H9 (cell line): ENCODE measurements at regions not wholly inside any gene's neighbourhood (a gene's known extent, or its start where the extent isn't known, plus 50 kb on each side); places are given as distances from the start of the nearest gene placed in this dataset.

ENCODE experiments used
- DNase-seq: peaks from one replicate; pipeline ENCODE4 v3.0.0-alpha.2; 2017
- H2AFZ ChIP-seq: one replicate; pipeline ENCODE4 v1.6.1; 2013; ENCODE audit warnings: mild to moderate bottlenecking, low read length, control low read depth, moderate library complexity
- H2AK5ac ChIP-seq: 2 replicates; pipeline ENCODE4 v1.6.1; 2013; ENCODE audit warnings: low read length, control low read depth, mixed read lengths; ENCODE audit not compliant: insufficient read length
- H2BK120ac ChIP-seq: one replicate; pipeline ENCODE4 v1.6.1; 2013; ENCODE audit warnings: low read depth, mild to moderate bottlenecking, low read length, control low read depth, inconsistent platforms; ENCODE audit not compliant: poor library complexity, severe bottlenecking
- H2BK12ac ChIP-seq: 2 replicates; pipeline ENCODE4 v1.6.1; 2013; ENCODE audit warnings: low read length, control low read depth, mixed read lengths, low read depth; ENCODE audit not compliant: insufficient read length
- H2BK15ac ChIP-seq: 2 replicates; pipeline ENCODE4 v1.6.1; 2013; ENCODE audit warnings: low read depth, low read length, control low read depth
- H2BK20ac ChIP-seq: one replicate; pipeline ENCODE4 v1.6.1; 2013; ENCODE audit warnings: low read depth, mild to moderate bottlenecking, low read length, control low read depth, inconsistent platforms; ENCODE audit not compliant: poor library complexity, severe bottlenecking
- H2BK5ac ChIP-seq: 2 replicates; pipeline ENCODE4 v1.6.1; 2013; ENCODE audit warnings: low read length, control low read depth, mixed read lengths; ENCODE audit not compliant: insufficient read length
- H3K14ac ChIP-seq: 2 replicates; pipeline ENCODE4 v1.6.1; 2013; ENCODE audit warnings: low read length, control low read depth; ENCODE audit not compliant: insufficient read depth
- H3K18ac ChIP-seq: 2 replicates; pipeline ENCODE4 v1.6.1; 2013; ENCODE audit warnings: low read depth, mild to moderate bottlenecking, mixed read lengths, low read length, control low read depth; ENCODE audit not compliant: insufficient read length
- H3K23ac ChIP-seq: 2 replicates; pipeline ENCODE4 v1.6.1; 2013; ENCODE audit warnings: low read length, control low read depth, mixed read lengths, low read depth; ENCODE audit not compliant: insufficient read length
- H3K23me2 ChIP-seq: 2 replicates; pipeline ENCODE4 v1.6.1; 2013; ENCODE audit warnings: low read depth, mild to moderate bottlenecking, mixed read lengths, low read length, control low read depth; ENCODE audit not compliant: insufficient read length, poor library complexity, severe bottlenecking
- H3K27ac ChIP-seq: 2 replicates; pipeline ENCODE4 v1.5.1; 2013; ENCODE audit warnings: low read length, control low read depth, mixed read lengths, low read depth; ENCODE audit not compliant: insufficient read length
- H3K27me3 ChIP-seq: 2 replicates; pipeline ENCODE4 v1.6.1; 2013; ENCODE audit warnings: low read length, control low read depth, inconsistent platforms; ENCODE audit not compliant: insufficient read depth
- H3K4ac ChIP-seq: 2 replicates; pipeline ENCODE4 v1.6.1; 2013; ENCODE audit warnings: low read depth, mild to moderate bottlenecking, control low read depth, inconsistent platforms, low read length, moderate library complexity
- H3K4me1 ChIP-seq: 2 replicates; pipeline ENCODE4 v1.6.1; 2013; ENCODE audit warnings: low read length, control low read depth, inconsistent platforms; ENCODE audit not compliant: insufficient read depth
- H3K4me2 ChIP-seq: 2 replicates; pipeline ENCODE4 v1.6.1; 2013; ENCODE audit warnings: low read length, control low read depth, mixed read lengths; ENCODE audit not compliant: insufficient read length, insufficient read depth
- H3K56ac ChIP-seq: 2 replicates; pipeline ENCODE4 v1.6.1; 2013; ENCODE audit warnings: low read depth, mild to moderate bottlenecking, mixed read lengths, low read length, control low read depth; ENCODE audit not compliant: insufficient read length
- H3K79me1 ChIP-seq: 2 replicates; pipeline ENCODE4 v1.6.1; 2013; ENCODE audit warnings: low read depth, mild to moderate bottlenecking, moderate library complexity, low read length, control low read depth, inconsistent platforms; ENCODE audit not compliant: insufficient read depth, poor library complexity, severe bottlenecking
- H3K79me2 ChIP-seq: 2 replicates; pipeline ENCODE4 v1.6.1; 2013; ENCODE audit warnings: low read length, control low read depth, inconsistent platforms; ENCODE audit not compliant: insufficient read depth
- H3K9ac ChIP-seq: 2 replicates; pipeline ENCODE4 v1.6.1; 2013; ENCODE audit warnings: low read length, control low read depth, mixed read lengths; ENCODE audit not compliant: insufficient read length; ENCODE audit errors: extremely low read depth
- H3K9me3 ChIP-seq: one replicate; pipeline ENCODE4 v1.6.1; 2013; ENCODE audit warnings: low read depth, low read length, inconsistent platforms; ENCODE audit not compliant: control insufficient read depth
- H3T11ph ChIP-seq: one replicate; pipeline ENCODE4 v1.6.1; 2013; ENCODE audit warnings: mild to moderate bottlenecking, low read length, control low read depth, inconsistent platforms
- H4K20me1 ChIP-seq: one replicate; pipeline ENCODE4 v1.6.1; 2013; ENCODE audit not compliant: control insufficient read depth, insufficient read length, insufficient read depth
- H4K5ac ChIP-seq: 2 replicates; pipeline ENCODE4 v1.6.1; 2013; ENCODE audit warnings: low read depth, mild to moderate bottlenecking, mixed read lengths, low read length, control low read depth; ENCODE audit not compliant: insufficient read length
- H4K8ac ChIP-seq: replicated peaks from 2 replicates; pipeline ENCODE4 v1.6.1; 2013; ENCODE audit warnings: low read length, control low read depth, mixed read lengths, low read depth; ENCODE audit not compliant: insufficient read length
- H4K91ac ChIP-seq: 2 replicates; pipeline ENCODE4 v1.6.1; 2013; ENCODE audit warnings: low read depth, mild to moderate bottlenecking, moderate library complexity, mixed read lengths, low read length, control low read depth; ENCODE audit not compliant: insufficient read length
- H3K27ac Mint-ChIP-seq, 3 experiments: 2 replicates in 2 of 3; 3 replicates in 1 of 3; pipeline ENCODE4 v1.8.0; 2020 to 2021; ENCODE audit warnings: mixed read lengths in 3 of 3, mild to moderate bottlenecking in 1 of 3, moderate library complexity in 1 of 3
- H3K27me3 Mint-ChIP-seq: 2 replicates; pipeline ENCODE4 v1.8.0; 2021; ENCODE audit warnings: low read depth, mild to moderate bottlenecking, moderate library complexity, mixed read lengths
- H3K36me3 Mint-ChIP-seq, 3 experiments: 2 replicates in 2 of 3; 3 replicates in 1 of 3; pipeline ENCODE4 v1.8.0; 2020 to 2021; ENCODE audit warnings: low read depth in 3 of 3, mixed read lengths in 3 of 3; ENCODE audit not compliant: insufficient read depth in 1 of 3
- H3K4me1 Mint-ChIP-seq, 2 experiments: 2 replicates each; pipeline ENCODE4 v1.8.0; 2020; ENCODE audit warnings: mixed read lengths in 2 of 2
- H3K4me3 Mint-ChIP-seq, 2 experiments: 2 replicates in 1 of 2; 3 replicates in 1 of 2; pipeline ENCODE4 v1.8.0; 2020 to 2021; ENCODE audit warnings: mild to moderate bottlenecking in 2 of 2, mixed read lengths in 2 of 2, moderate library complexity in 1 of 2
- H3K9me3 Mint-ChIP-seq, 2 experiments: 2 replicates in 1 of 2; 3 replicates in 1 of 2; pipeline ENCODE4 v1.8.0; 2020; ENCODE audit warnings: mild to moderate bottlenecking in 2 of 2, mixed read lengths in 2 of 2, moderate library complexity in 1 of 2
- CTCF ChIP-seq: fragments of 200-600 bp; sonication (generic); conservative IDR thresholded peaks from 3 replicates; pipeline ENCODE4 v1.8.0; 2021; ENCODE audit warnings: antibody characterized with exemption, mild to moderate bottlenecking
- WGBS: extraction: QIAGEN DNeasy Blood & Tissue Kit; methylation state at CpG from one replicate; pipeline ENCODE4 v1.1.7; 2013; ENCODE audit warnings: missing lambda C conversion rate, low lambda C conversion rate, mixed read lengths; ENCODE audit not compliant: insufficient read length; ENCODE audit errors: extremely low coverage; 5-methylcytosine and 5-hydroxymethylcytosine counted together

GRCh38 chr3:69671082-69671952 lies 67.9 kb upstream of the MITF start:
- no peak for DNase-seq
- Histone ChIP-seq H3K79me2 (no peaks in the 10 kb centered on the region), H3K23me2 (no peaks in the 10 kb centered on the region), H3K23ac (no peak overlapping the region), H3K9ac (no peak overlapping the region), H3K56ac (no peak overlapping the region), H4K91ac (no peak overlapping the region), H2BK12ac (no peak overlapping the region), H4K20me1 (no peaks in the 10 kb centered on the region), H3K27me3 (no peaks in the 10 kb centered on the region), H2BK120ac (no peak overlapping the region), H3K14ac (no peak overlapping the region), H2BK15ac (no peak overlapping the region), H3K9me3 (no peaks in the 10 kb centered on the region), H2BK5ac (no peak overlapping the region), H3K18ac (no peak overlapping the region), H3K4me2 (no peak overlapping the region), H2AK5ac (no peak overlapping the region), H3T11ph (no peak overlapping the region), H2BK20ac (no peak overlapping the region), H3K27ac (no peak overlapping the region), H3K79me1 (no peaks in the 10 kb centered on the region), H4K8ac (no peak overlapping the region), H3K4ac (no peak overlapping the region), H4K5ac (no peak overlapping the region), H2AFZ (no peak overlapping the region), H3K4me1 (no peaks in the 10 kb centered on the region)
- Mint-ChIP-seq H3K36me3 (no peaks in the 10 kb centered on the region), H3K4me1 (no peaks in the 10 kb centered on the region), H3K27me3 (peaks cover 6% of the 10 kb centered on the region), H3K27ac (no peak overlapping the region), H3K9me3 (peaks cover 0 to 3% of the 10 kb centered on the region in 2 experiments; a peak in 1 of 5 replicates), H3K4me3 (no peak overlapping the region)
- peak; percentile 82 for TF ChIP-seq CTCF
- WGBS: no CpG with 5 or more reads among the region's 6 CpGs
